H9 (cell line): ENCODE measurements at regions not wholly inside any gene's neighbourhood (a gene's known extent, or its start where the extent isn't known, plus 50 kb on each side); places are given as distances from the start of the nearest gene placed in this dataset.

ENCODE experiments used
- DNase-seq: peaks from one replicate; pipeline ENCODE4 v3.0.0-alpha.2; 2017
- H2AFZ ChIP-seq: one replicate; pipeline ENCODE4 v1.6.1; 2013; ENCODE audit warnings: mild to moderate bottlenecking, low read length, control low read depth, moderate library complexity
- H2AK5ac ChIP-seq: 2 replicates; pipeline ENCODE4 v1.6.1; 2013; ENCODE audit warnings: low read length, control low read depth, mixed read lengths; ENCODE audit not compliant: insufficient read length
- H2BK120ac ChIP-seq: one replicate; pipeline ENCODE4 v1.6.1; 2013; ENCODE audit warnings: low read depth, mild to moderate bottlenecking, low read length, control low read depth, inconsistent platforms; ENCODE audit not compliant: poor library complexity, severe bottlenecking
- H2BK12ac ChIP-seq: 2 replicates; pipeline ENCODE4 v1.6.1; 2013; ENCODE audit warnings: low read length, control low read depth, mixed read lengths, low read depth; ENCODE audit not compliant: insufficient read length
- H2BK15ac ChIP-seq: 2 replicates; pipeline ENCODE4 v1.6.1; 2013; ENCODE audit warnings: low read depth, low read length, control low read depth
- H2BK20ac ChIP-seq: one replicate; pipeline ENCODE4 v1.6.1; 2013; ENCODE audit warnings: low read depth, mild to moderate bottlenecking, low read length, control low read depth, inconsistent platforms; ENCODE audit not compliant: poor library complexity, severe bottlenecking
- H2BK5ac ChIP-seq: 2 replicates; pipeline ENCODE4 v1.6.1; 2013; ENCODE audit warnings: low read length, control low read depth, mixed read lengths; ENCODE audit not compliant: insufficient read length
- H3K14ac ChIP-seq: 2 replicates; pipeline ENCODE4 v1.6.1; 2013; ENCODE audit warnings: low read length, control low read depth; ENCODE audit not compliant: insufficient read depth
- H3K18ac ChIP-seq: 2 replicates; pipeline ENCODE4 v1.6.1; 2013; ENCODE audit warnings: low read depth, mild to moderate bottlenecking, mixed read lengths, low read length, control low read depth; ENCODE audit not compliant: insufficient read length
- H3K23ac ChIP-seq: 2 replicates; pipeline ENCODE4 v1.6.1; 2013; ENCODE audit warnings: low read length, control low read depth, mixed read lengths, low read depth; ENCODE audit not compliant: insufficient read length
- H3K23me2 ChIP-seq: 2 replicates; pipeline ENCODE4 v1.6.1; 2013; ENCODE audit warnings: low read depth, mild to moderate bottlenecking, mixed read lengths, low read length, control low read depth; ENCODE audit not compliant: insufficient read length, poor library complexity, severe bottlenecking
- H3K27ac ChIP-seq: 2 replicates; pipeline ENCODE4 v1.5.1; 2013; ENCODE audit warnings: low read length, control low read depth, mixed read lengths, low read depth; ENCODE audit not compliant: insufficient read length
- H3K27me3 ChIP-seq: 2 replicates; pipeline ENCODE4 v1.6.1; 2013; ENCODE audit warnings: low read length, control low read depth, inconsistent platforms; ENCODE audit not compliant: insufficient read depth
- H3K4ac ChIP-seq: 2 replicates; pipeline ENCODE4 v1.6.1; 2013; ENCODE audit warnings: low read depth, mild to moderate bottlenecking, control low read depth, inconsistent platforms, low read length, moderate library complexity
- H3K4me1 ChIP-seq: 2 replicates; pipeline ENCODE4 v1.6.1; 2013; ENCODE audit warnings: low read length, control low read depth, inconsistent platforms; ENCODE audit not compliant: insufficient read depth
- H3K4me2 ChIP-seq: 2 replicates; pipeline ENCODE4 v1.6.1; 2013; ENCODE audit warnings: low read length, control low read depth, mixed read lengths; ENCODE audit not compliant: insufficient read length, insufficient read depth
- H3K56ac ChIP-seq: 2 replicates; pipeline ENCODE4 v1.6.1; 2013; ENCODE audit warnings: low read depth, mild to moderate bottlenecking, mixed read lengths, low read length, control low read depth; ENCODE audit not compliant: insufficient read length
- H3K79me1 ChIP-seq: 2 replicates; pipeline ENCODE4 v1.6.1; 2013; ENCODE audit warnings: low read depth, mild to moderate bottlenecking, moderate library complexity, low read length, control low read depth, inconsistent platforms; ENCODE audit not compliant: insufficient read depth, poor library complexity, severe bottlenecking
- H3K79me2 ChIP-seq: 2 replicates; pipeline ENCODE4 v1.6.1; 2013; ENCODE audit warnings: low read length, control low read depth, inconsistent platforms; ENCODE audit not compliant: insufficient read depth
- H3K9ac ChIP-seq: 2 replicates; pipeline ENCODE4 v1.6.1; 2013; ENCODE audit warnings: low read length, control low read depth, mixed read lengths; ENCODE audit not compliant: insufficient read length; ENCODE audit errors: extremely low read depth
- H3K9me3 ChIP-seq: one replicate; pipeline ENCODE4 v1.6.1; 2013; ENCODE audit warnings: low read depth, low read length, inconsistent platforms; ENCODE audit not compliant: control insufficient read depth
- H3T11ph ChIP-seq: one replicate; pipeline ENCODE4 v1.6.1; 2013; ENCODE audit warnings: mild to moderate bottlenecking, low read length, control low read depth, inconsistent platforms
- H4K20me1 ChIP-seq: one replicate; pipeline ENCODE4 v1.6.1; 2013; ENCODE audit not compliant: control insufficient read depth, insufficient read length, insufficient read depth
- H4K5ac ChIP-seq: 2 replicates; pipeline ENCODE4 v1.6.1; 2013; ENCODE audit warnings: low read depth, mild to moderate bottlenecking, mixed read lengths, low read length, control low read depth; ENCODE audit not compliant: insufficient read length
- H4K8ac ChIP-seq: replicated peaks from 2 replicates; pipeline ENCODE4 v1.6.1; 2013; ENCODE audit warnings: low read length, control low read depth, mixed read lengths, low read depth; ENCODE audit not compliant: insufficient read length
- H4K91ac ChIP-seq: 2 replicates; pipeline ENCODE4 v1.6.1; 2013; ENCODE audit warnings: low read depth, mild to moderate bottlenecking, moderate library complexity, mixed read lengths, low read length, control low read depth; ENCODE audit not compliant: insufficient read length
- H3K27ac Mint-ChIP-seq, 3 experiments: 2 replicates in 2 of 3; 3 replicates in 1 of 3; pipeline ENCODE4 v1.8.0; 2020 to 2021; ENCODE audit warnings: mixed read lengths in 3 of 3, mild to moderate bottlenecking in 1 of 3, moderate library complexity in 1 of 3
- H3K27me3 Mint-ChIP-seq: 2 replicates; pipeline ENCODE4 v1.8.0; 2021; ENCODE audit warnings: low read depth, mild to moderate bottlenecking, moderate library complexity, mixed read lengths
- H3K36me3 Mint-ChIP-seq, 3 experiments: 2 replicates in 2 of 3; 3 replicates in 1 of 3; pipeline ENCODE4 v1.8.0; 2020 to 2021; ENCODE audit warnings: low read depth in 3 of 3, mixed read lengths in 3 of 3; ENCODE audit not compliant: insufficient read depth in 1 of 3
- H3K4me1 Mint-ChIP-seq, 2 experiments: 2 replicates each; pipeline ENCODE4 v1.8.0; 2020; ENCODE audit warnings: mixed read lengths in 2 of 2
- H3K4me3 Mint-ChIP-seq, 2 experiments: 2 replicates in 1 of 2; 3 replicates in 1 of 2; pipeline ENCODE4 v1.8.0; 2020 to 2021; ENCODE audit warnings: mild to moderate bottlenecking in 2 of 2, mixed read lengths in 2 of 2, moderate library complexity in 1 of 2
- H3K9me3 Mint-ChIP-seq, 2 experiments: 2 replicates in 1 of 2; 3 replicates in 1 of 2; pipeline ENCODE4 v1.8.0; 2020; ENCODE audit warnings: mild to moderate bottlenecking in 2 of 2, mixed read lengths in 2 of 2, moderate library complexity in 1 of 2
- CTCF ChIP-seq: fragments of 200-600 bp; sonication (generic); conservative IDR thresholded peaks from 3 replicates; pipeline ENCODE4 v1.8.0; 2021; ENCODE audit warnings: antibody characterized with exemption, mild to moderate bottlenecking
- WGBS: extraction: QIAGEN DNeasy Blood & Tissue Kit; methylation state at CpG from one replicate; pipeline ENCODE4 v1.1.7; 2013; ENCODE audit warnings: missing lambda C conversion rate, low lambda C conversion rate, mixed read lengths; ENCODE audit not compliant: insufficient read length; ENCODE audit errors: extremely low coverage; 5-methylcytosine and 5-hydroxymethylcytosine counted together

GRCh38 chr6:3656076-3656475, 95.4 kb downstream of the PXDC1 start:
- H3K27ac Mint-ChIP-seq, result no peak overlapping the region
- H3K23ac ChIP-seq, result no peak overlapping the region
- H3K4me3 Mint-ChIP-seq, result no peak overlapping the region

More at GRCh38 chr6:3656076-3656475, 95.4 kb downstream of the PXDC1 start:
- Histone ChIP-seq H2BK12ac (no peak overlapping the region), H2AK5ac (no peak overlapping the region), H3K79me1 (no peaks in the 10 kb centered on the region), H3K79me2 (no peaks in the 10 kb centered on the region), H3K27ac (no peak overlapping the region), H3K23me2 (no peaks in the 10 kb centered on the region), H4K5ac (no peak overlapping the region), H2BK5ac (no peak overlapping the region), H3K9me3 (no peaks in the 10 kb centered on the region), H3K4ac (no peak overlapping the region), H2BK120ac (no peak overlapping the region), H2BK15ac (no peak overlapping the region), H3K4me1 (no peaks in the 10 kb centered on the region), H3K56ac (no peak overlapping the region), H3T11ph (no peak overlapping the region), H4K91ac (no peak overlapping the region), H4K20me1 (no peaks in the 10 kb centered on the region), H2BK20ac (no peak overlapping the region), H3K18ac (no peak overlapping the region), H3K9ac (no peak overlapping the region), H3K14ac (no peak overlapping the region), H2AFZ (no peak overlapping the region), H3K27me3 (no peaks in the 10 kb centered on the region), H3K4me2 (no peak overlapping the region), H4K8ac (no peak overlapping the region)
- Mint-ChIP-seq H3K27me3 (peaks cover 5% of the 10 kb centered on the region), H3K4me1 (no peaks in the 10 kb centered on the region), H3K36me3 (no peaks in the 10 kb centered on the region), H3K9me3 (no peaks in the 10 kb centered on the region; a peak in 1 of 5 replicates)
- no peak for TF ChIP-seq CTCF
- no peak for DNase-seq
- WGBS, result no CpG with 5 or more reads among the region's 5 CpGs
